Peyer's patch (tissue), 4 donors: ENCODE measurements at regions not wholly inside any gene's neighbourhood (a gene's known extent, or its start where the extent isn't known, plus 50 kb on each side); places are given as distances from the start of the nearest gene placed in this dataset.

Experiments used
- CTCF ChIP-seq, 6 experiments: fragments of 450-650 bp in 4 of 6; fragments of 200-600 bp in 2 of 6; sonication (generic) in 1 of 6; IDR thresholded peaks; one replicate each; pipeline ENCODE4 v1.5.1; 2017 to 2019; ENCODE audit warnings: antibody characterized with exemption in 6 of 6, mild to moderate bottlenecking in 3 of 6, moderate library complexity in 1 of 6
- POLR2A ChIP-seq, 2 donors: fragments of 450-650 bp; IDR thresholded peaks; one replicate each; pipeline ENCODE4 v1.5.1; 2017; ENCODE audit warnings: antibody characterized with exemption in 2 of 2, mild to moderate bottlenecking in 2 of 2, moderate library complexity in 2 of 2

DNA sequence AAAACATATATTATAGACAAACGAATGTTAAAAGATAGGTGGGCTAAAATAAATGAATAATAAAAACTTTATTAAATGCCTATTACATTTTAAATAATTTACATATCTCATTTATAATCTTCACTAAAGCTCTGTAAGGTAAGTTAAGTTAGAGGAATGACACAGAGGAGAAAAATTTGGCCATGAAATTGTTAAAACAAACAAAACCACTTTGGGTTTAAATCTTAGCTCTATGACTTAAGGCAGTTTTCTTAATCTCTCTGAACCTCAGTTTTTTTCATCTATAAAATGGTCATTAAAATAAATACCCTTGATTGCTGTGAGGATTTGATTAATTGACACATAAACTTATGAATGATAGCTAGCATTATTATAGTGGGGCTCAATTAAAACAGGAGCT is 404.8 kb upstream of the ATP11B start:
- TF ChIP-seq CTCF (IDR thresholded peaks at IDR 0.05) (no peak), POLR2A (IDR thresholded peaks at IDR 0.05) (no peak)
